ENCODE measurements at regions not wholly inside any gene's neighbourhood (a gene's known extent, or its start where the extent isn't known, plus 50 kb on each side); places are given as distances from the start of the nearest gene placed in this dataset.
A peak's percentile ranks its signal among the peaks of the same experiment; 100 is the strongest.
"Not testable (repeated sequence)": the region's sequence is repeated elsewhere in the genome, so short reads cannot be mapped to it uniquely, and the experiment has no call there.

- DNase-seq (ENCODE audit: low read depth), result no peak
Observed at GRCh38 chr9:21533597-21533996, 51.5 kb upstream of the IFNE start.

GRCh38 chr9:21535396-21535795 is 53.3 kb upstream of the IFNE start:
- DNase-seq (ENCODE audit: low read depth), result no peak

GRCh38 chr9:21542787-21543186 is 60.7 kb upstream of the IFNE start:
- DNase-seq (ENCODE audit: low read depth), result no peak

GRCh38 chr9:21543187-21543586 is 61.1 kb upstream of the IFNE start:
- no peak for DNase-seq (ENCODE audit: low read depth)

GRCh38 chr9:21543816-21544215 is 61.7 kb upstream of the IFNE start:
- not testable (repeated sequence) for DNase-seq (ENCODE audit: low read depth)

GRCh38 chr9:21546949-21547348 is 64.8 kb upstream of the IFNE start:
- no peak for DNase-seq (ENCODE audit: low read depth)

- DNase-seq (ENCODE audit: low read depth), result no peak
Observed at GRCh38 chr9:21549251-21549765, 67.2 kb upstream of the IFNE start.

GRCh38 chr9:21549890-21550289 is 67.8 kb upstream of the IFNE start:
- DNase-seq (ENCODE audit: low read depth), result no peak

GRCh38 chr9:21550392-21550791 is 68.3 kb upstream of the IFNE start:
- DNase-seq (ENCODE audit: low read depth), result no peak

- DNase-seq (ENCODE audit: low read depth), result no peak
Observed at GRCh38 chr9:21551401-21551800, 69.3 kb upstream of the IFNE start.

GRCh38 chr9:21552244-21553170 is 70.4 kb upstream of the IFNE start:
- no peak for DNase-seq (ENCODE audit: low read depth)

GRCh38 chr9:21553441-21553840 is 71.3 kb upstream of the IFNE start:
- no peak for DNase-seq (ENCODE audit: low read depth)

- no peak for DNase-seq (ENCODE audit: low read depth)
Observed at GRCh38 chr9:21554813-21555212, 72.7 kb upstream of the IFNE start.

GRCh38 chr9:21555911-21556310 is 73.8 kb upstream of the IFNE start:
- no peak for DNase-seq (ENCODE audit: low read depth)

- DNase-seq (ENCODE audit: low read depth), result no peak
Observed at GRCh38 chr9:21556581-21557427, 74.7 kb upstream of the IFNE start.

GRCh38 chr9:21557428-21557768 is 75.3 kb upstream of the IFNE start:
- no peak for DNase-seq (ENCODE audit: low read depth)

- DNase-seq (ENCODE audit: low read depth), result no peak
Observed at GRCh38 chr9:21558079-21558478, 76.0 kb upstream of the IFNE start.

GRCh38 chr9:21558615-21559401 is 76.7 kb upstream of the IFNE start:
- peak; percentile 4 for DNase-seq (ENCODE audit: low read depth)

GRCh38 chr9:21559402-21560280 is 77.5 kb upstream of the IFNE start:
- peak; percentile 25 for DNase-seq (ENCODE audit: low read depth)

- DNase-seq (ENCODE audit: low read depth), result no peak
Observed at GRCh38 chr9:21560281-21560745, 78.2 kb upstream of the IFNE start.

GRCh38 chr9:21561502-21561901 is 79.4 kb upstream of the IFNE start:
- no peak for DNase-seq (ENCODE audit: low read depth)

Data from activated gamma-delta T cell treated with anti-CD3 and anti-CD28 coated beads, Interleukin-2, amount 50 U/mL, for 16 hours (primary cell).